H1 (cell line): ENCODE measurements at regions not wholly inside any gene's neighbourhood (a gene's known extent, or its start where the extent isn't known, plus 50 kb on each side); places are given as distances from the start of the nearest gene placed in this dataset.

Experiments
- CTCF ChIA-PET: fragments of 300-600 bp; sonication (Branson Sonifier 250); formaldehyde crosslinking; loops from one replicate; lab custom pipeline; 2021; ENCODE audit not compliant: partially characterized antibody; lab: Charles Lee
- POLR2A ChIA-PET: fragments of 300-600 bp; sonication (Branson Sonifier 250); formaldehyde crosslinking; loops from one replicate; lab custom pipeline; 2021; ENCODE audit warnings: inconsistent platforms; ENCODE audit not compliant: partially characterized antibody; lab: Charles Lee
- DNase-seq, 2 experiments: peaks; one replicate each; pipeline versions ENCODE4 v3.0.0 to v3.0.0-alpha.2; 2010 to 2022; ENCODE audit warnings: low spot score in 2 of 2, low read depth in 1 of 2, mixed read lengths in 1 of 2
- FAIRE-seq: peaks from 2 replicates; lab custom pipeline; 2011; peaks lifted over from hg19 to GRCh38; lab: Jason Lieb, UNC
- H2AFZ ChIP-seq: 2 replicates; pipeline ENCODE4 v1.8.1; 2012; ENCODE audit warnings: low read length, inconsistent platforms
- H2AK5ac ChIP-seq: 2 replicates; pipeline ENCODE4 v1.6.1; 2013; ENCODE audit warnings: low read depth, low read length
- H2BK120ac ChIP-seq: replicated peaks from 2 replicates; pipeline ENCODE3; 2013; ENCODE audit warnings: low read depth, low read length, inconsistent platforms
- H2BK12ac ChIP-seq: 2 replicates; pipeline ENCODE4 v1.6.1; 2013; ENCODE audit warnings: low read depth, low read length
- H2BK15ac ChIP-seq: 2 replicates; pipeline ENCODE4 v1.6.1; 2013; ENCODE audit warnings: low read length
- H2BK20ac ChIP-seq: 2 replicates; pipeline ENCODE4 v1.6.1; 2013; ENCODE audit warnings: low read length
- H2BK5ac ChIP-seq: 2 replicates; pipeline ENCODE4 v1.6.1; 2013; ENCODE audit warnings: low read depth, low read length
- H3K14ac ChIP-seq: 2 replicates; pipeline ENCODE4 v1.6.1; 2013; ENCODE audit warnings: inconsistent platforms; ENCODE audit not compliant: insufficient read length
- H3K18ac ChIP-seq: 2 replicates; pipeline ENCODE4 v1.6.1; 2013; ENCODE audit warnings: low read length; ENCODE audit errors: extremely low read depth
- H3K23ac ChIP-seq: 2 replicates; pipeline ENCODE4 v1.6.1; 2013; ENCODE audit warnings: inconsistent platforms; ENCODE audit not compliant: insufficient read length
- H3K23me2 ChIP-seq: 2 replicates; pipeline ENCODE4 v1.6.1; 2013; ENCODE audit warnings: low read depth, low read length
- H3K27ac ChIP-seq: 2 replicates; pipeline ENCODE4 v1.6.1; 2011; ENCODE audit warnings: low read depth, low read length, inconsistent platforms
- H3K27me3 ChIP-seq, 4 experiments: replicated peaks in 1 of 4; 1 replicate in 1 of 4; 2 replicates in 3 of 4; pipeline versions ENCODE4 v1.6.1 to v1.8.1; 2011 to 2013; ENCODE audit warnings: low read length in 3 of 4, mild to moderate bottlenecking in 3 of 4, inconsistent platforms in 2 of 4, mixed read lengths in 2 of 4, moderate library complexity in 1 of 4; ENCODE audit not compliant: control insufficient read depth in 3 of 4, insufficient read depth in 3 of 4; ENCODE audit errors: extremely low read depth in 1 of 4
- H3K36me3 ChIP-seq, 4 experiments: 2 replicates each; pipeline versions ENCODE4 v1.6.1 to v1.8.1; 2011 to 2013; ENCODE audit warnings: mild to moderate bottlenecking in 4 of 4, low read length in 3 of 4, moderate library complexity in 2 of 4, control low read depth in 1 of 4, inconsistent platforms in 1 of 4; ENCODE audit not compliant: insufficient read depth in 4 of 4, control insufficient read depth in 2 of 4
- H3K4ac ChIP-seq: replicated peaks from 2 replicates; pipeline ENCODE3; 2013; ENCODE audit warnings: low read length, low read depth, mixed read lengths, inconsistent platforms; ENCODE audit not compliant: insufficient read length
- H3K4me1 ChIP-seq, 4 experiments: replicated peaks in 1 of 4; 1 replicate in 1 of 4; 2 replicates in 3 of 4; pipeline versions ENCODE4 v1.6.1 to v1.8.1; 2011 to 2013; ENCODE audit warnings: low read length in 3 of 4, inconsistent platforms in 2 of 4, mixed read lengths in 1 of 4; ENCODE audit not compliant: insufficient read depth in 4 of 4, control insufficient read depth in 3 of 4
- H3K4me2 ChIP-seq, 2 experiments: 2 replicates each; pipeline versions ENCODE4 v1.6.1 to v1.8.1; 2011 to 2013; ENCODE audit warnings: low read depth in 2 of 2, low read length in 2 of 2, control low read depth in 1 of 2, inconsistent platforms in 1 of 2, mild to moderate bottlenecking in 1 of 2; ENCODE audit not compliant: insufficient read depth in 1 of 2
- H3K4me3 ChIP-seq, 4 experiments: fragments of 200-600, 300-600 bp in 1 of 4; sonication (generic), shearing (Covaris generic), sonication (Bioruptor Twin) in 1 of 4; 2 replicates each; pipeline versions ENCODE4 v1.5.1 to v1.8.1; 2011 to 2016; ENCODE audit warnings: low read length in 4 of 4, low read depth in 3 of 4, control low read depth in 2 of 4, inconsistent platforms in 2 of 4, mild to moderate bottlenecking in 2 of 4, mixed read lengths in 1 of 4, moderate library complexity in 1 of 4; ENCODE audit not compliant: insufficient read depth in 2 of 4; ENCODE audit errors: extremely low read depth in 1 of 4
- H3K56ac ChIP-seq: replicated peaks from 2 replicates; pipeline ENCODE3; 2013; ENCODE audit warnings: low read depth, mild to moderate bottlenecking, mixed read lengths, low read length, inconsistent platforms; ENCODE audit not compliant: insufficient read length
- H3K79me1 ChIP-seq: 2 replicates; pipeline ENCODE4 v1.6.1; 2013; ENCODE audit warnings: low read depth, low read length, control low read depth
- H3K79me2 ChIP-seq, 2 experiments: 2 replicates each; pipeline versions ENCODE4 v1.6.1 to v1.8.1; 2012 to 2013; ENCODE audit warnings: low read length in 2 of 2, mild to moderate bottlenecking in 2 of 2, inconsistent platforms in 1 of 2; ENCODE audit not compliant: insufficient read depth in 2 of 2, control insufficient read depth in 1 of 2
- H3K9ac ChIP-seq, 4 experiments: replicated peaks in 1 of 4; 1 replicate in 1 of 4; 2 replicates in 3 of 4; pipeline versions ENCODE4 v1.6.1 to v1.8.1; 2011 to 2013; ENCODE audit warnings: low read depth in 3 of 4, low read length in 3 of 4, control low read depth in 2 of 4, mild to moderate bottlenecking in 2 of 4, moderate library complexity in 2 of 4, inconsistent platforms in 1 of 4; ENCODE audit errors: extremely low read depth in 1 of 4
- H3K9me3 ChIP-seq, 2 experiments: 2 replicates each; pipeline versions ENCODE4 v1.6.1 to v1.8.1; 2012 to 2013; ENCODE audit warnings: mild to moderate bottlenecking in 2 of 2, moderate library complexity in 2 of 2, control low read depth in 1 of 2, inconsistent platforms in 1 of 2, low read depth in 1 of 2, low read length in 1 of 2, mixed read lengths in 1 of 2; ENCODE audit not compliant: insufficient read depth in 2 of 2
- H4K20me1 ChIP-seq, 2 experiments: replicated peaks in 1 of 2; 2 replicates each; pipeline versions ENCODE3 to v1.8.1; 2011 to 2013; ENCODE audit warnings: inconsistent platforms in 2 of 2, low read length in 2 of 2, mild to moderate bottlenecking in 1 of 2; ENCODE audit not compliant: insufficient read depth in 2 of 2, control insufficient read depth in 1 of 2
- H4K5ac ChIP-seq: 2 replicates; pipeline ENCODE4 v1.6.1; 2013; ENCODE audit warnings: low read length, low read depth, mixed read lengths, inconsistent platforms; ENCODE audit not compliant: insufficient read length
- H4K8ac ChIP-seq: 2 replicates; pipeline ENCODE4 v1.8.0; 2013; ENCODE audit warnings: mild to moderate bottlenecking, moderate library complexity, low read length, inconsistent platforms; ENCODE audit not compliant: insufficient read depth; ENCODE audit errors: extremely low read depth
- H4K91ac ChIP-seq: replicated peaks from 2 replicates; pipeline ENCODE3; 2013; ENCODE audit warnings: low read length, mixed read lengths, inconsistent platforms; ENCODE audit not compliant: insufficient read length
- CBX8 ChIP-seq: fragments of 300-800, 300-1000 bp; sonication (generic); IDR thresholded peaks from 2 replicates; pipeline ENCODE4 v1.7.1; 2016; ENCODE audit warnings: low read depth, low read length, borderline replicate concordance
- CHD1 ChIP-seq: IDR thresholded peaks from 2 replicates; pipeline ENCODE4 v1.6.1; 2012; ENCODE audit warnings: low read depth, low read length, improper control_type of control experiment
- CREB1 ChIP-seq: IDR thresholded peaks from 2 replicates; pipeline ENCODE4 v1.6.1; 2012; ENCODE audit warnings: inconsistent platforms
- EP300 ChIP-seq, 2 experiments: IDR thresholded peaks; 1 replicate in 1 of 2; 2 replicates in 1 of 2; pipeline ENCODE4 v1.6.1; 2011 to 2012; ENCODE audit warnings: low read depth in 2 of 2, low read length in 2 of 2, mild to moderate bottlenecking in 2 of 2, borderline replicate concordance in 1 of 2, inconsistent platforms in 1 of 2, moderate library complexity in 1 of 2
- GTF2F1 ChIP-seq: IDR thresholded peaks from 2 replicates; pipeline ENCODE4 v1.6.1; 2012; ENCODE audit warnings: low read depth, low read length, improper control_type of control experiment, borderline replicate concordance
- KDM4A ChIP-seq: IDR thresholded peaks from one replicate; pipeline ENCODE4 v1.7.1; 2012; ENCODE audit warnings: low read depth, mild to moderate bottlenecking, moderate library complexity, low read length, inconsistent platforms; ENCODE audit not compliant: severe bottlenecking
- POLR2AphosphoS5 ChIP-seq: IDR thresholded peaks from 2 replicates; pipeline ENCODE4 v1.6.1; 2011; ENCODE audit warnings: low read depth, low read length
- RNF2 ChIP-seq: fragments of 200-900, 300-1000 bp; sonication (generic); IDR thresholded peaks from 2 replicates; pipeline ENCODE4 v1.7.1; 2016; ENCODE audit warnings: borderline replicate concordance, low read depth, mild to moderate bottlenecking, antibody characterized with exemption, low read length; ENCODE audit not compliant: poor library complexity, severe bottlenecking; ENCODE audit errors: missing control alignments
- RXRA ChIP-seq: IDR thresholded peaks from 2 replicates; pipeline ENCODE4 v1.6.1; 2011; ENCODE audit warnings: low read depth, mild to moderate bottlenecking, low read length, moderate library complexity; ENCODE audit not compliant: insufficient read depth
- SAP30 ChIP-seq: fragments of 300-600 bp; sonication (generic); IDR thresholded peaks from 2 replicates; pipeline ENCODE4 v1.7.1; 2012; ENCODE audit warnings: low read length, moderate library complexity, mild to moderate bottlenecking, inconsistent platforms; ENCODE audit not compliant: insufficient read depth, insufficient replicate concordance
- SP2 ChIP-seq: IDR thresholded peaks from 2 replicates; pipeline ENCODE4 v1.6.1; 2012; ENCODE audit warnings: mild to moderate bottlenecking, low read length, inconsistent platforms
- WGBS, 2 experiments: shearing (Covaris generic) in 1 of 2; methylation state at CpG; one replicate each; pipeline versions ENCODE4 v1.1.6 to v1.1.7; 2013 to 2015; ENCODE audit warnings: low lambda C conversion rate in 2 of 2, mixed read lengths in 2 of 2, inconsistent platforms in 1 of 2, low coverage in 1 of 2, missing lambda C conversion rate in 1 of 2; ENCODE audit not compliant: insufficient replicate concordance in 2 of 2, insufficient coverage in 1 of 2, insufficient read length in 1 of 2; ENCODE audit errors: extremely low coverage in 1 of 2, missing lambda C conversion rate in 1 of 2; 5-methylcytosine and 5-hydroxymethylcytosine counted together
- TF ChIP-seq, protein P1 (sequence below): IDR thresholded peaks from 2 replicates; pipeline ENCODE4 v1.6.1; 2011; ENCODE audit warnings: low read length, improper control_type of control experiment

DNA sequence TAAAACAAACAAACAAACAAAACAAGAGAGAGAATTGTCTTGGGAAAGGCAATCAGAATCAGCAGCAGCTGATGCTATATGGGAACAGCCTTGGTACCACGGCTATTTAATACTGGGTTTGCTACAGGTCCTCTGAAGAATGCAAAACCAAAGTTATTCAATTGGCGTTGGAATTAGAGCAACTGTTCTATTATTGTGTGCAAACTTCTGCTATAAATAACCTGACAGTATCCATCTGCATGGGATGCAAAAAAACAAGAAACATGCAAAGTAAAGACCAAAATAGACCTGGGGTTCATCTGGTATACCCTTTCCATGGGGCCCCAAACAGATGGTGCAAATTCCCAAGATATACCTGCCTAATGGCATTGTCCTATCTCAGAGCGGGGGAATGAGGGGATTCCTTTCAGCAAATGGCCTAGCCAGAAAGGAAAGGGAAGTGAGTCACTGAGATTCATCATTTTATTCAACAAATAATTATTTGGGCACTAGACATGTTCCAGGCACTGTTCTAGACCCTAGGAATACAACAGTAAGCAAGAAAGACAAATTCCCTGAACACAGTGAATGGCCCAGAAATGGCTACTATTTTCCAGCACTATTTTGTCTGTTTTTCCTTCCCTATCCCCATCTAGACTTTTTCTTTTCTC lies 268.9 kb downstream of the FBXW7 start:
- Histone ChIP-seq H2BK12ac (no peak overlapping the region), H2BK20ac (no peak overlapping the region), H3K18ac (no peak overlapping the region), H2BK15ac (no peak overlapping the region), H4K91ac (no peak overlapping the region), H3K9me3 (no peaks in the 10 kb centered on the region), H3K14ac (no peak overlapping the region), H4K5ac (no peak overlapping the region), H2AK5ac (no peak overlapping the region), H3K79me1 (no peaks in the 10 kb centered on the region), H3K23ac (no peak overlapping the region), H3K4me3 (no peak overlapping the region), H3K4me2 (no peak overlapping the region), H3K79me2 (no peaks in the 10 kb centered on the region), H2BK5ac (no peak overlapping the region), H2AFZ (no peak overlapping the region), H3K9ac (no peak overlapping the region), H3K4ac (no peak overlapping the region), H3K36me3 (no peaks in the 10 kb centered on the region), H3K27ac (no peak overlapping the region), H4K8ac (no peak overlapping the region), H3K23me2 (no peaks in the 10 kb centered on the region), H3K4me1 (no peaks in the 10 kb centered on the region), H3K56ac (no peak overlapping the region), H4K20me1 (no peaks in the 10 kb centered on the region), H2BK120ac (no peak overlapping the region), H3K27me3 (no peaks in the 10 kb centered on the region; a peak in 1 of 7 replicates)
- ChIA-PET CTCF (interaction anchor here (1.2 kb wide), 1 partner anchor 58 kb away, joined by 3 read pairs; no protein-coding TSS in a partner anchor), POLR2A (no interaction called here)
- WGBS, 2 experiments: 86% methylated on average over 3 of the region's 3 CpGs; no CpG with 5 or more reads in 1 of the 2 experiments
- DNase-seq (no peak), FAIRE-seq (no peak)
- no peak for TF ChIP-seq POLR2AphosphoS5
- TF ChIP-seq GTF2F1: no peak
- no peak for TF ChIP-seq RXRA
- TF ChIP-seq SP2: no peak
- TF ChIP-seq EP300 (IDR thresholded peaks at IDR 0.05; ENCODE audit: borderline replicate concordance in 1 of 2, low read depth in 2 of 2, low read length in 2 of 2): no peak
- TF ChIP-seq CBX8: no peak
- TF ChIP-seq, protein P1, sequence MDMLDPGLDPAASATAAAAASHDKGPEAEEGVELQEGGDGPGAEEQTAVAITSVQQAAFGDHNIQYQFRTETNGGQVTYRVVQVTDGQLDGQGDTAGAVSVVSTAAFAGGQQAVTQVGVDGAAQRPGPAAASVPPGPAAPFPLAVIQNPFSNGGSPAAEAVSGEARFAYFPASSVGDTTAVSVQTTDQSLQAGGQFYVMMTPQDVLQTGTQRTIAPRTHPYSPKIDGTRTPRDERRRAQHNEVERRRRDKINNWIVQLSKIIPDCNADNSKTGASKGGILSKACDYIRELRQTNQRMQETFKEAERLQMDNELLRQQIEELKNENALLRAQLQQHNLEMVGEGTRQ: no peak
- no peak for TF ChIP-seq RNF2
- no peak for TF ChIP-seq SAP30
- no peak for TF ChIP-seq CREB1
- TF ChIP-seq CHD1: no peak
- TF ChIP-seq KDM4A: no peak
